HEK293 (cell line): ENCODE measurements at regions not wholly inside any gene's neighbourhood (a gene's known extent, or its start where the extent isn't known, plus 50 kb on each side); places are given as distances from the start of the nearest gene placed in this dataset.

Experiments
- BCL11B ChIP-seq: fragments of 450-650 bp; formaldehyde crosslinking; IDR thresholded peaks from 2 replicates; pipeline ENCODE4 v1.5.1; 2016; ENCODE audit warnings: low read depth, missing biosample characterization, missing genetic modification characterization
- FEZF1 ChIP-seq: fragments of 450-650 bp; formaldehyde crosslinking; IDR thresholded peaks from 2 replicates; pipeline ENCODE4 v1.5.1; 2016; ENCODE audit warnings: missing biosample characterization, missing genetic modification characterization
- GLIS1 ChIP-seq: fragments of 450-650 bp; formaldehyde crosslinking; IDR thresholded peaks from 2 replicates; pipeline ENCODE4 v1.5.1; 2016; ENCODE audit warnings: missing biosample characterization, missing genetic modification characterization
- KLF10 ChIP-seq: fragments of 450-650 bp; IDR thresholded peaks from 2 replicates; pipeline ENCODE4 v1.5.1; 2018; ENCODE audit warnings: missing biosample characterization, mild to moderate bottlenecking, missing genetic modification characterization
- KLF16 ChIP-seq: fragments of 450-650 bp; formaldehyde crosslinking; IDR thresholded peaks from 2 replicates; pipeline ENCODE4 v1.5.1; 2017; ENCODE audit warnings: missing biosample characterization, missing genetic modification characterization
- MZF1 ChIP-seq: fragments of 450-650 bp; formaldehyde crosslinking; IDR thresholded peaks from 2 replicates; pipeline ENCODE4 v1.5.1; 2017; ENCODE audit warnings: missing biosample characterization, missing genetic modification characterization, borderline replicate concordance
- ZFP37 ChIP-seq: fragments of 450-650 bp; formaldehyde crosslinking; IDR thresholded peaks from 2 replicates; pipeline ENCODE4 v1.5.1; 2016; ENCODE audit warnings: missing biosample characterization, missing genetic modification characterization
- ZIC2 ChIP-seq: fragments of 450-650 bp; formaldehyde crosslinking; IDR thresholded peaks from 2 replicates; pipeline ENCODE4 v1.5.1; 2016; ENCODE audit warnings: missing biosample characterization, missing genetic modification characterization
- ZNF19 ChIP-seq: fragments of 450-650 bp; formaldehyde crosslinking; IDR thresholded peaks from 2 replicates; pipeline ENCODE4; 2016; ENCODE audit warnings: missing biosample characterization, missing genetic modification characterization, low read depth
- ZNF2 ChIP-seq: fragments of 450-650 bp; formaldehyde crosslinking; IDR thresholded peaks from 2 replicates; pipeline ENCODE4 v1.5.1; 2016; ENCODE audit warnings: missing biosample characterization, missing genetic modification characterization
- ZNF239 ChIP-seq: fragments of 450-650 bp; formaldehyde crosslinking; IDR thresholded peaks from 2 replicates; pipeline ENCODE4 v1.5.1; 2016; ENCODE audit warnings: missing biosample characterization, missing genetic modification characterization
- ZNF292 ChIP-seq: fragments of 450-650 bp; formaldehyde crosslinking; IDR thresholded peaks from 2 replicates; pipeline ENCODE4 v1.5.1; 2016; ENCODE audit warnings: low read depth, missing biosample characterization, missing genetic modification characterization, borderline replicate concordance
- ZNF354C ChIP-seq: fragments of 450-650 bp; formaldehyde crosslinking; IDR thresholded peaks from 2 replicates; pipeline ENCODE4 v1.5.1; 2016; ENCODE audit warnings: missing biosample characterization, missing genetic modification characterization, low read depth, borderline replicate concordance
- ZNF571 ChIP-seq: fragments of 450-650 bp; formaldehyde crosslinking; IDR thresholded peaks from 2 replicates; pipeline ENCODE4 v1.5.0; 2017; ENCODE audit warnings: missing biosample characterization, missing genetic modification characterization
- ZNF600 ChIP-seq: fragments of 450-650 bp; formaldehyde crosslinking; IDR thresholded peaks from 2 replicates; pipeline ENCODE4 v1.5.1; 2016; ENCODE audit warnings: missing biosample characterization, missing genetic modification characterization
- ZNF76 ChIP-seq: fragments of 450-650 bp; formaldehyde crosslinking; IDR thresholded peaks from 2 replicates; pipeline ENCODE4; 2016; ENCODE audit warnings: low read depth, missing biosample characterization, missing genetic modification characterization, borderline replicate concordance
- ZXDB ChIP-seq: fragments of 450-650 bp; formaldehyde crosslinking; IDR thresholded peaks from 2 replicates; pipeline ENCODE4 v1.5.1; 2016; ENCODE audit warnings: missing biosample characterization, missing genetic modification characterization
- TF ChIP-seq, protein P1 (sequence below): fragments of 450-650 bp; formaldehyde crosslinking; IDR thresholded peaks from 2 replicates; pipeline ENCODE4 v1.5.1; 2016; ENCODE audit warnings: missing biosample characterization, missing genetic modification characterization
- TF ChIP-seq, protein P2 (sequence below): fragments of 450-650 bp; formaldehyde crosslinking; IDR thresholded peaks from 2 replicates; pipeline ENCODE4 v1.5.1; 2017; ENCODE audit warnings: missing biosample characterization, missing genetic modification characterization
- TF ChIP-seq, protein P3 (sequence below): fragments of 450-650 bp; formaldehyde crosslinking; IDR thresholded peaks from 2 replicates; pipeline ENCODE4 v1.5.1; 2016; ENCODE audit warnings: missing biosample characterization, missing genetic modification characterization
- TF ChIP-seq, protein P4 (sequence below): fragments of 450-650 bp; formaldehyde crosslinking; IDR thresholded peaks from 2 replicates; pipeline ENCODE4 v1.5.1; 2016; ENCODE audit warnings: missing biosample characterization, missing genetic modification characterization
- TF ChIP-seq, protein P5 (sequence below): fragments of 450-650 bp; formaldehyde crosslinking; IDR thresholded peaks from 2 replicates; pipeline ENCODE4 v1.5.1; 2016; ENCODE audit warnings: missing biosample characterization, missing genetic modification characterization
- TF ChIP-seq, protein P6 (sequence below): fragments of 450-650 bp; formaldehyde crosslinking; IDR thresholded peaks from 2 replicates; pipeline ENCODE4 v1.5.1; 2017; ENCODE audit warnings: missing biosample characterization, missing genetic modification characterization

DNA sequence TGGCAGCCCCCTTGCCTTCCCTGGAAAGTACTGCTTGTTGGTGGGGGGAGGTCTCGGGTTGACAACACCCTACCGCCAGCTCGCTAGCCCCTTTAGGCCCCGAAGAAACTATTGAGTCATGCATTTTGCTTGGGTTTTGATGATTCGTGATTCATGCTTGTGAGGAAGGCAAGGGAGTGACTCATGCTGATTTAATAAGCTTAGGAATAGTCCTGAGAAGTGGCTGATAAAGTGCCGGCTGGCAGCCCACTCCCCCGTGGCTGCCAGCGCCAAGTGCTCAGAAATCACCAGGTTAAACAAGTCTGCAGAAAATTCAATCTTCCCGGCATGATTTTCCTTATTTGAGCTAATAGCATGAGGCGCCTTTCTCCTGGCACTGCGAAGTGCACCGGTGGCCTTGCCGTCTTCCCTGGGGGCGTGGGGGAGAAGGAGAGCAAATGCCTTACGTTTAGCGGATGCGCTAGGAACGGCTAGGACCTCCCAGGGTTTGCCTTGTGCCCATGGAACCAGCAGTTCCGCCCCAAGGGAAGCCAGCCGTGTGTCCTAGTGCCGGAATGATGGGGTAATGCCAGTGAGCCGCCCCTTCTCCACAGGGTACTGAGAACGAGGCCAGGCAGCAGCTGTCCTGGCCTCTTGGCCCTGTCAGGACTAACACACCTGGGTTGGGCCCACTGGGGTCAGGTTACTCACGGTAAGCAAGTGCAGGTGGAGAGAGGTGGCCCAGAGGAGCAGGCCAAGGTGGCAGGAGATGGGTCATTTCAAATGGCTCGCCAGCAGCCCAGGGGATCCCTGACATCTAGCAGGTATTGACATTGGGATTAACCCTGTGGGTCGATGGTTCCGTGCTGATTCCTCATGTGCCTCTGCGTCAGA is 151.9 kb downstream of the MACROH2A1 start (continued):
- TF ChIP-seq, protein P1, sequence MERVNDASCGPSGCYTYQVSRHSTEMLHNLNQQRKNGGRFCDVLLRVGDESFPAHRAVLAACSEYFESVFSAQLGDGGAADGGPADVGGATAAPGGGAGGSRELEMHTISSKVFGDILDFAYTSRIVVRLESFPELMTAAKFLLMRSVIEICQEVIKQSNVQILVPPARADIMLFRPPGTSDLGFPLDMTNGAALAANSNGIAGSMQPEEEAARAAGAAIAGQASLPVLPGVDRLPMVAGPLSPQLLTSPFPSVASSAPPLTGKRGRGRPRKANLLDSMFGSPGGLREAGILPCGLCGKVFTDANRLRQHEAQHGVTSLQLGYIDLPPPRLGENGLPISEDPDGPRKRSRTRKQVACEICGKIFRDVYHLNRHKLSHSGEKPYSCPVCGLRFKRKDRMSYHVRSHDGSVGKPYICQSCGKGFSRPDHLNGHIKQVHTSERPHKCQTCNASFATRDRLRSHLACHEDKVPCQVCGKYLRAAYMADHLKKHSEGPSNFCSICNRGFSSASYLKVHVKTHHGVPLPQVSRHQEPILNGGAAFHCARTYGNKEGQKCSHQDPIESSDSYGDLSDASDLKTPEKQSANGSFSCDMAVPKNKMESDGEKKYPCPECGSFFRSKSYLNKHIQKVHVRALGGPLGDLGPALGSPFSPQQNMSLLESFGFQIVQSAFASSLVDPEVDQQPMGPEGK (tag by site-specific recombination), result peak; percentile 61
- TF ChIP-seq ZNF600 (tag by site-specific recombination) (peak; percentile 28; the same call in 1 of the 2 replicates), ZNF239 (tag by site-specific recombination) (no peak), BCL11B (tag by site-specific recombination) (no peak), ZXDB (tag by site-specific recombination) (no peak), ZNF571 (tag by site-specific recombination) (no peak), ZFP37 (no peak), ZNF292 (tag by site-specific recombination) (no peak), KLF10 (tag by site-specific recombination) (peak; percentile 50; the same call in 1 of the 2 replicates), ZNF19 (tag by site-specific recombination) (no peak), FEZF1 (tag by site-specific recombination) (peak; percentile 82), ZNF76 (tag by site-specific recombination) (no peak), ZNF2 (tag by site-specific recombination) (0 out of 2 replicates have a peak, but pooled peaks have one; percentile 63), GLIS1 (tag by site-specific recombination) (peak; percentile 93), ZNF354C (no peak), KLF16 (tag by site-specific recombination) (0 out of 2 replicates have a peak, but pooled peaks have one; percentile 32), ZIC2 (peak; percentile 68), MZF1 (tag by site-specific recombination) (no peak)
- TF ChIP-seq, protein P2, sequence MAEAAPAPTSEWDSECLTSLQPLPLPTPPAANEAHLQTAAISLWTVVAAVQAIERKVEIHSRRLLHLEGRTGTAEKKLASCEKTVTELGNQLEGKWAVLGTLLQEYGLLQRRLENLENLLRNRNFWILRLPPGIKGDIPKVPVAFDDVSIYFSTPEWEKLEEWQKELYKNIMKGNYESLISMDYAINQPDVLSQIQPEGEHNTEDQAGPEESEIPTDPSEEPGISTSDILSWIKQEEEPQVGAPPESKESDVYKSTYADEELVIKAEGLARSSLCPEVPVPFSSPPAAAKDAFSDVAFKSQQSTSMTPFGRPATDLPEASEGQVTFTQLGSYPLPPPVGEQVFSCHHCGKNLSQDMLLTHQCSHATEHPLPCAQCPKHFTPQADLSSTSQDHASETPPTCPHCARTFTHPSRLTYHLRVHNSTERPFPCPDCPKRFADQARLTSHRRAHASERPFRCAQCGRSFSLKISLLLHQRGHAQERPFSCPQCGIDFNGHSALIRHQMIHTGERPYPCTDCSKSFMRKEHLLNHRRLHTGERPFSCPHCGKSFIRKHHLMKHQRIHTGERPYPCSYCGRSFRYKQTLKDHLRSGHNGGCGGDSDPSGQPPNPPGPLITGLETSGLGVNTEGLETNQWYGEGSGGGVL (tag by site-specific recombination), result peak; percentile 65
- TF ChIP-seq, protein P3, sequence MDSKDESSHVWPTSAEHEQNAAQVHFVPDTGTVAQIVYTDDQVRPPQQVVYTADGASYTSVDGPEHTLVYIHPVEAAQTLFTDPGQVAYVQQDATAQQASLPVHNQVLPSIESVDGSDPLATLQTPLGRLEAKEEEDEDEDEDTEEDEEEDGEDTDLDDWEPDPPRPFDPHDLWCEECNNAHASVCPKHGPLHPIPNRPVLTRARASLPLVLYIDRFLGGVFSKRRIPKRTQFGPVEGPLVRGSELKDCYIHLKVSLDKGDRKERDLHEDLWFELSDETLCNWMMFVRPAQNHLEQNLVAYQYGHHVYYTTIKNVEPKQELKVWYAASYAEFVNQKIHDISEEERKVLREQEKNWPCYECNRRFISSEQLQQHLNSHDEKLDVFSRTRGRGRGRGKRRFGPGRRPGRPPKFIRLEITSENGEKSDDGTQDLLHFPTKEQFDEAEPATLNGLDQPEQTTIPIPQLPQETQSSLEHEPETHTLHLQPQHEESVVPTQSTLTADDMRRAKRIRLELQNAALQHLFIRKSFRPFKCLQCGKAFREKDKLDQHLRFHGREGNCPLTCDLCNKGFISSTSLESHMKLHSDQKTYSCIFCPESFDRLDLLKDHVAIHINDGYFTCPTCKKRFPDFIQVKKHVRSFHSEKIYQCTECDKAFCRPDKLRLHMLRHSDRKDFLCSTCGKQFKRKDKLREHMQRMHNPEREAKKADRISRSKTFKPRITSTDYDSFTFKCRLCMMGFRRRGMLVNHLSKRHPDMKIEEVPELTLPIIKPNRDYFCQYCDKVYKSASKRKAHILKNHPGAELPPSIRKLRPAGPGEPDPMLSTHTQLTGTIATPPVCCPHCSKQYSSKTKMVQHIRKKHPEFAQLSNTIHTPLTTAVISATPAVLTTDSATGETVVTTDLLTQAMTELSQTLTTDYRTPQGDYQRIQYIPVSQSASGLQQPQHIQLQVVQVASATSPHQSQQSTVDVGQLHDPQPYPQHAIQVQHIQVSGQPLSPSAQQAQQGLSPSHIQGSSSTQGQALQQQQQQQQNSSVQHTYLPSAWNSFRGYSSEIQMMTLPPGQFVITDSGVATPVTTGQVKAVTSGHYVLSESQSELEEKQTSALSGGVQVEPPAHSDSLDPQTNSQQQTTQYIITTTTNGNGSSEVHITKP (tag by site-specific recombination), result 0 out of 2 replicates have a peak, but pooled peaks have one; percentile 21
- TF ChIP-seq, protein P4, sequence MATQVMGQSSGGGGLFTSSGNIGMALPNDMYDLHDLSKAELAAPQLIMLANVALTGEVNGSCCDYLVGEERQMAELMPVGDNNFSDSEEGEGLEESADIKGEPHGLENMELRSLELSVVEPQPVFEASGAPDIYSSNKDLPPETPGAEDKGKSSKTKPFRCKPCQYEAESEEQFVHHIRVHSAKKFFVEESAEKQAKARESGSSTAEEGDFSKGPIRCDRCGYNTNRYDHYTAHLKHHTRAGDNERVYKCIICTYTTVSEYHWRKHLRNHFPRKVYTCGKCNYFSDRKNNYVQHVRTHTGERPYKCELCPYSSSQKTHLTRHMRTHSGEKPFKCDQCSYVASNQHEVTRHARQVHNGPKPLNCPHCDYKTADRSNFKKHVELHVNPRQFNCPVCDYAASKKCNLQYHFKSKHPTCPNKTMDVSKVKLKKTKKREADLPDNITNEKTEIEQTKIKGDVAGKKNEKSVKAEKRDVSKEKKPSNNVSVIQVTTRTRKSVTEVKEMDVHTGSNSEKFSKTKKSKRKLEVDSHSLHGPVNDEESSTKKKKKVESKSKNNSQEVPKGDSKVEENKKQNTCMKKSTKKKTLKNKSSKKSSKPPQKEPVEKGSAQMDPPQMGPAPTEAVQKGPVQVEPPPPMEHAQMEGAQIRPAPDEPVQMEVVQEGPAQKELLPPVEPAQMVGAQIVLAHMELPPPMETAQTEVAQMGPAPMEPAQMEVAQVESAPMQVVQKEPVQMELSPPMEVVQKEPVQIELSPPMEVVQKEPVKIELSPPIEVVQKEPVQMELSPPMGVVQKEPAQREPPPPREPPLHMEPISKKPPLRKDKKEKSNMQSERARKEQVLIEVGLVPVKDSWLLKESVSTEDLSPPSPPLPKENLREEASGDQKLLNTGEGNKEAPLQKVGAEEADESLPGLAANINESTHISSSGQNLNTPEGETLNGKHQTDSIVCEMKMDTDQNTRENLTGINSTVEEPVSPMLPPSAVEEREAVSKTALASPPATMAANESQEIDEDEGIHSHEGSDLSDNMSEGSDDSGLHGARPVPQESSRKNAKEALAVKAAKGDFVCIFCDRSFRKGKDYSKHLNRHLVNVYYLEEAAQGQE (tag by site-specific recombination), result no peak
- TF ChIP-seq, protein P5, sequence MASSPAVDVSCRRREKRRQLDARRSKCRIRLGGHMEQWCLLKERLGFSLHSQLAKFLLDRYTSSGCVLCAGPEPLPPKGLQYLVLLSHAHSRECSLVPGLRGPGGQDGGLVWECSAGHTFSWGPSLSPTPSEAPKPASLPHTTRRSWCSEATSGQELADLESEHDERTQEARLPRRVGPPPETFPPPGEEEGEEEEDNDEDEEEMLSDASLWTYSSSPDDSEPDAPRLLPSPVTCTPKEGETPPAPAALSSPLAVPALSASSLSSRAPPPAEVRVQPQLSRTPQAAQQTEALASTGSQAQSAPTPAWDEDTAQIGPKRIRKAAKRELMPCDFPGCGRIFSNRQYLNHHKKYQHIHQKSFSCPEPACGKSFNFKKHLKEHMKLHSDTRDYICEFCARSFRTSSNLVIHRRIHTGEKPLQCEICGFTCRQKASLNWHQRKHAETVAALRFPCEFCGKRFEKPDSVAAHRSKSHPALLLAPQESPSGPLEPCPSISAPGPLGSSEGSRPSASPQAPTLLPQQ (tag by site-specific recombination), result 0 out of 2 replicates have a peak, but pooled peaks have one; percentile 32
- TF ChIP-seq, protein P6, sequence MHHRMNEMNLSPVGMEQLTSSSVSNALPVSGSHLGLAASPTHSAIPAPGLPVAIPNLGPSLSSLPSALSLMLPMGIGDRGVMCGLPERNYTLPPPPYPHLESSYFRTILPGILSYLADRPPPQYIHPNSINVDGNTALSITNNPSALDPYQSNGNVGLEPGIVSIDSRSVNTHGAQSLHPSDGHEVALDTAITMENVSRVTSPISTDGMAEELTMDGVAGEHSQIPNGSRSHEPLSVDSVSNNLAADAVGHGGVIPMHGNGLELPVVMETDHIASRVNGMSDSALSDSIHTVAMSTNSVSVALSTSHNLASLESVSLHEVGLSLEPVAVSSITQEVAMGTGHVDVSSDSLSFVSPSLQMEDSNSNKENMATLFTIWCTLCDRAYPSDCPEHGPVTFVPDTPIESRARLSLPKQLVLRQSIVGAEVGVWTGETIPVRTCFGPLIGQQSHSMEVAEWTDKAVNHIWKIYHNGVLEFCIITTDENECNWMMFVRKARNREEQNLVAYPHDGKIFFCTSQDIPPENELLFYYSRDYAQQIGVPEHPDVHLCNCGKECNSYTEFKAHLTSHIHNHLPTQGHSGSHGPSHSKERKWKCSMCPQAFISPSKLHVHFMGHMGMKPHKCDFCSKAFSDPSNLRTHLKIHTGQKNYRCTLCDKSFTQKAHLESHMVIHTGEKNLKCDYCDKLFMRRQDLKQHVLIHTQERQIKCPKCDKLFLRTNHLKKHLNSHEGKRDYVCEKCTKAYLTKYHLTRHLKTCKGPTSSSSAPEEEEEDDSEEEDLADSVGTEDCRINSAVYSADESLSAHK (tag by site-specific recombination), result no peak
